GDM1 (cell line): ENCODE measurements at regions not wholly inside any gene's neighbourhood (a gene's known extent, or its start where the extent isn't known, plus 50 kb on each side); places are given as distances from the start of the nearest gene placed in this dataset.
"Not testable (repeated sequence)": the region's sequence is repeated elsewhere in the genome, so short reads cannot be mapped to it uniquely, and the experiment has no call there.

Source experiments
- DNase-seq: peaks from one replicate; lab custom pipeline; 2025; lab: John Stamatoyannopoulos, UW

DNA sequence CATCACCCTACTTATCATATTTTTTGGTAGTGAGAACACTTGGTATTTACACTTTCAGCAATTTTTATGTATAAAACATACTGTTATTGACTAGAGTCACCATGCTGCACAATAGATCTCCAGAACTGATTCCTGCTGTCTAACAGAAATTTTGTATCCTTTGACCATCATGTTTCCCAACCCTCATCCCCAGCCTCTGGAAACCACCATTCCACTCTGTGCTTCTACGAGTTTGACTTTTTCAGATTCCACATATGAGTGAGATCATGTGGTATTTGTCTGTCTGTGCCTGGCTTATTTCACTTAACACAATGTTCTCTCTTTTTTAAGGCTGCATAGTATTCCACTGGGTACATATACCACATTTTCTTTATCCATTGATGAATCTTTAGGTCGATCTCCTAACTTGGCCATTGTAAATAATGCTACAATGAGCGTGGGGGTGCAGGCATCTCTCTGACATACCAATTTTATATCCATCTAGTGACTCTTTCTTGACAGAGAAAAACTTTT is 115.9 kb upstream of the RUNX1 start:
- DNase-seq: no peak

DNA sequence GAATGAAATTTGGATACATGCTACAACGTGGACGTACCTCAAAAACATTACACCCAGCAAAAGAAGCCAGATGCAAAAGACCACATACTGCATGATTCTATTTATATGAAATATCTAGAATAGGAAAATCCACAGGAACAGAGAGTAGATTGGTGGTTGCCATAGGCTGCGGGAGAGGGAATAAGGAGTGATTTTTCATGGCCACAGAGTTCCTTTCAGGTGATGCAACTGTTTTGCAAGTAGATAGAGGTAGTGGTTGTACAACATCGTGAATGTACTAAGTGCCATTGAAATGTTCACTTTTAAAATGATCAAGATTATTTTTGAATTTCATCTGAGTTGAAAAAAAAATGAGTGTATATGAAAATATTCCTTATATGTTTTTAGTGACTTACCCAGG is 115.3 kb upstream of the RUNX1 start:
- DNase-seq: no peak

GRCh38 chr21:35163411-35163810 is 114.3 kb upstream of the RUNX1 start:
- no peak for DNase-seq

GRCh38 chr21:35162831-35163230 is 113.7 kb upstream of the RUNX1 start:
- DNase-seq: no peak

GRCh38 chr21:35159881-35160280 is 110.8 kb upstream of the RUNX1 start:
- DNase-seq: no peak

DNA sequence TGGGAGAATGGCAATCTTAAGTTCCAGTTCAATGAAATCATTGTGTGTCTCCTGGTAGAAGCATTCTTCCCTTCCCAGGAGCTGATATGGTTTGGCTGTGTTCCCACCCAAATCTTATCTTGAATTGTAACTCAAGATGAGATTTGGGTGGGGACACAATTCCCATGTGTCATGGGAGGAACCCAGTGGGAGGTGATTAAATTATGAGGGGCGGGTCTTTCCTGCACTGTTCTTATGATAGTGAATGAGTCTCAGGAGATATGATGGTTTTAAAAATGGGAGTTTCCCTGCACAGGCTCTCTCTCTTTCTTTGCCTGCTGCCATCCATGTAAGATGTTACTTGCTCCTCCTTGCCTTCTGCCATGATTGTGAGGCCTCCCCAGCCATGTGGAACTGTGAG is 108.3 kb upstream of the RUNX1 start:
- DNase-seq: not testable (repeated sequence)

DNA sequence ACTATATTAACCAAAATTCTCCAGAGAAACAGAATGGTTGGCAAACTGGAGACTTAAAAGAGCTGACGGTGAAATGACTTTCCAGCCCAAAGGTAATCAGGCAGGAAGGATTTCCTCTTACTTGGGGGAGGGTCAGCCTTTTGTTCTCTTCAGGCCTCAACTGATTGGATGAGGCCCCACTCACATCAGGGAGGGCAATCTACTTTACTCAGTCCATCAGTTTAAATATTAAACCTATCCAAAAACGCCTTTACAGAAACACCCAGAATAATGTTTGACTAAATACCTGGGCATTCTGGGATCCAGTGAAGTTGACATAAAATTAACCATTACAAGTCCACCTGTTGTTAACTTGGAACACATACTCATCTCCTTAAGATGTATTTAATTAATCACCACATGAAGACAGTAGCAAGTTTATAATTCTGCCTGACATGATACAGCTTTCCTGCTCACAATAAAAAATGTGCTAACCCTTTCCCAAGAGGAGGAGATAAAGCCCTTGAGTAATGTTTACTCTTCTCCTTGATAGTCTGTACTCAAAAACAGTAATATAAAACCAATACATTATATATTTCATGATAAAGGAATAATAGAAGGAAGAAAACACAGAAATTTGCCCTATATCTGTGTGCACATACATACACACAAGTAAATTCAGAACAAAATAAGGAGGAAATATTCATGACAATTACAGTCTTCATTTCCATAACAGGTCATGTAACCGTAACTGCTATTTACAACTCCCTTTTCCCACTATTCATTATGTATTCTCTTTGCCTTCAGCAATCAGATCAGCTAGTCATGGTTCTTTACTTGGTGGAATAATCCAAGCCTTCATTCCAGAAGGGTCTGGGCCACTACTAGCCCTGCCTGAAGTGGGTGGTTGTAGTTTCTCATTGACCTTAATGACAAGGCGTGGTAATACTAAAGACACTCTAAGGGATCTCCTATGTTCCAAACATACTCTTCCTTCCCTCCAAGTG is 107.5 kb upstream of the RUNX1 start:
- no peak for DNase-seq

DNA sequence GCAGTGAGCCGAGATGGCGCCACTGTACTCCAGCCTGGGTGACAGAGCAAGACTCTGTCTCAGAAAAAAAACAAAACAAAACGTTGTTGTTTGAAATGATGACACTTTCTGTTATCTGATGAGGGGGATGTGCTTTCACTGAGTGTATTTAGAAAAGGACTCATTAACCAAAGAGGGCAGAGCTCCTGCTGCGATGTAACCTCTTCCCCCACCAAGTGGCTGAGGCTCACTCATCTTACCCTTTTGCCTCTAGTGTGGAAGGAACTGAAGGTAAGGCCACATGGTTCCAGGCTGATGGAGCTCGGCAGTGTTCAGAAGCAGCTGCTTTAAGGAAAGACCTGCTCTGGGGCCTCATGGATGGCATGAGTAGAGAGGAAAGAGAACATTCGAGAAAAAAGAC is 105.7 kb upstream of the RUNX1 start:
- no peak for DNase-seq

DNA sequence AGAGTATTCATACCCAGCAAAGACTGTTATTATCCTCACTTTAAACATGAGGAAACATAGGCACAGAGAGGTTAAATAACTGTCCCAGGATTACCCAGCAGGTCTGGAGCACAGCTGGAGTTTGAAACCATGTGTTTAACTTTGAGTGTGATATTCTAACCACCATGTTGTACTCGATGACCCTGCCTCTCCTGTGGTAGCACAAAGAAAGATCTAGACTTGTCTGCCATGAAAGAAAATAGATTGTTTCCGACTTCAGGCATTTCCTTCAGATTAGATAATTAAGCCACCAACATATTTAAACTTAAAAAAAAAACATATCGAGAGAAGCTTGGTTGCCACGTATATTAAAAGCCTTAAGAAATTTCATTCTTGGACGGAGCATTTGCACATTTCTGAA is 104.6 kb upstream of the RUNX1 start:
- no peak for DNase-seq

- DNase-seq: no peak
Observed at GRCh38 chr21:35150562-35151226, 101.6 kb upstream of the RUNX1 start.

DNA sequence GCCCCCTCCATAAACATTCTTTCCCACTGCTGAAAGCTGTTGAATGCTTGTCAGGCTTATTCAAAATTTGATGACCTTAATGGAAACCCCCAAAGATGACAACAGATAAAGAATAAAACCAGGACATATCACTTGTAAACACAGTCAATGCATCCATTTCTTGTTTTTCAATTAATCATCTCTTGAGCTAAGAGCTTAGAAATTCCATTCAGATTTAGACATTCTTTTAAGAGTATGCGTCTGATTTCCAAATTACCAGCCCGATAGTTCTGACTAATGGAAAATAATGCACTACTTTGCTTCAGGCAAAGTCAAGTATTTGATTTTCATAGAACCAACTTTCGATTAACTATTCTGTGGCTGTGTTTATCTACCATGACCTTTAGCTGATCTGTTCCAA is 100.6 kb upstream of the RUNX1 start:
- DNase-seq: no peak

GRCh38 chr21:35147439-35147838 is 98.3 kb upstream of the RUNX1 start:
- DNase-seq: no peak

DNA sequence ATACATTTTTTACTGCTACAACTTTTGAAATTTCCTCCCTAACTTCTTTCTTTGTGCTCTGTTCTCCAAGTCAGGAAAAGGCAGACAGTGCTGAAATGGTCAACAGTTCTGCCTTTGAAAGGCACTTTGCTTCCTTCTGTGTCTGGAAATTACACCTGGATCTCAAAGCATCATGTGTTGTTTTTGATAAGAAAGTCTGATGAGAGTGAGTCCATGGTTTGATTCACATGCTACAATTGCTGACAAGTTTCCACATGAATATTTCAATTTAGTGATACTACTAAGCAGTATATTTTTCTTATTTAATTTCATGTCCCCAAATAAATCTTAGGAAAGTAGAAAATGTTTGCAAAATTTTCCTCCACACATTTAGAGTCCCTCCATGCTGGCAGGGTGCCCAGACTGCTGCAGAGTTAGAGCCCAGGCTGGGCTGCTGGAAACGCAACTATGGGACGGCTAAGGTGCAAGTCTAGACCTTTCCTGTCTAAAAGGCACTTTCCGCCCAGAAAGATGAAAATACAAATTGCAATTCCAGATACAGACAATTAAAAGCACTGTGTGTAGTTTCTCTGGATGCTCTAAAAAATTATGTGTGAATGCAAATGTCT is 96.6 kb upstream of the RUNX1 start:
- DNase-seq: no peak

DNA sequence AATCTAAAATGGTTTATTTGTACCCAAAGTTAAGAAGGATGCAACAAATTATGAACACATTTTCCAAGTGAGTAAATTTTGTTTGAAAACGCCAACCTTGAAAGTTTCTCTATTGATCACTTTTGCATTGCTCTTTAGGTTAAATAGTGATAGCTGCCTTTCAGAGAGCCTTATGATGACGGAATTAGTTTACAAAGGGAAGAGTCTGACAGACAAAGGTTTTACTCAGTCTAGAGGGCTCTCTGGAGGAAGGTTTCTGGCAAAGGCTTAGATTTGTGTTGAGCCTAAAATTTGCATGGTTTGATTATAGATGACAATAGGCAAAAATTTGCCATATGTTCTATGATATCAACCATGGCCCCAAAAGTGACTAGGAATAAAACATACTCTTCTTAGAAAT is 95.9 kb upstream of the RUNX1 start:
- DNase-seq: no peak

DNA sequence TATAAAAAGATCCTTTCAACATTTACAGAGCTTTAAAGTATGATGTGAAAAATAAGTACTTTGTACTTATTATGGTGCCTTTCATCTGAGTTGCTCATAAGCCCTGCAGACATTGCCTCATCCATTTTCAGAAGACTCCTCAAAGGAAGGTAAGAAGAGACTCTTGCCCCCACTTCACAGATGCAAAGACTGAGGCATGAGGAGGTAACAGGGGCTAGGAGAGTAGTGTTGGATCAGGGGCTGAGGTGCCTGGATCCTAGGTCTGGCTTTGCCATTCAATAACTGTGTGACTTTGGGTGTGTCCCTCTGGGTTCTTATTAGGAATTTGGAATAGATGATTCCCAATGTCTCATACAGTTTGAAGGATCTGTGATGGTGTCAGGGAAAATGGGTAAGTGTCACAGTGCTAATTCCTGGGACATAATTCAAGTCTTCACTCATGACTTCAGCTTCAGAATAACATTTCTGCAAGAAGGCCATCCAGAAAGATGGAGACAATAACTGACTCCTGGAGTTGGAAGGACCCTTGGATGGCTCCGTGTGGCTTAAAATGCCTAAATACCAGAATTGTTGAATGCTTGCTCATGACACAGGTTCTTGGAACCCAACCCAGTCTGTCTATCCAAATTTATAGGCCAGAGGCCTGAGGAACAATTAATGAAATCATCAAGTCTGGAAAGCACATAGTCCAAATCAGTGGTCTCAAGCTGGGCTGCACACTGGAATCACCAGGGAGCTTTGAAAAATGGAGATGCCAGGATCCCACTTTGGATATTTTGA is 93.1 kb upstream of the RUNX1 start:
- DNase-seq: no peak

GRCh38 chr21:35139382-35139715 is 90.2 kb upstream of the RUNX1 start:
- no peak for DNase-seq

DNA sequence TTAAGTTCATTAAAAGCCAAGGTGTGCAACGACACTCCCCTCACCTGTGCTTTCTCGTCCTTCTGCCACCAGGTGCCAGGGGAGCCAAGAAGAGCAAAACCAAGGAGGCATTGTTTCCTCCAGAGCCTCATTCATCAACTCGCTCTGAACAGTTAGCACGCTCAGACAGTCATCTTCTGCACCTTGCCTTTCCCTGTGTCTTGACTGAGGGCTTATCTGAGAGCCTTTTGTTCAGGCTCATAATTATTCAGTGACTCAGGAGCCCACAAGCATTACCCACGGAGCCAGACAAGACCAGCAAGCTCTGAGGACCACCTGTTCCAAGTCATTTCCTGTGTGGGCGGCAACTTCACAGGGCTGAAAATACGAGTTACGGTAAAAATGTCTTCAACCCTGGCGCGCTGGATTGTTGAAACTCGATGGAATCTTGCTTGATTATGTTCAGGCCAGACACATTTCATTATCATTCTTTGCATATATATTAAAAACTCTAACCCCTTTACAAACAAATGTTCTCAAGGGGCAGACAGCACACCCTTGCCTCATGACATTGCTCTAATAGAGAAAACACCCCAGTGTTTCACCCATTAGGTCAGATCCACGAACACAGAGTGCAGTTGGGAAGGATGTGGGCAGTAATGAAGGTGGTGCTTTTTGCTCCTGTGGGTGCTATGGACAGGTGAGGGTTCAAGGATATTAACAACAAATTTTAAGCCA is 89.7 kb upstream of the RUNX1 start:
- DNase-seq: peak; percentile 12

DNA sequence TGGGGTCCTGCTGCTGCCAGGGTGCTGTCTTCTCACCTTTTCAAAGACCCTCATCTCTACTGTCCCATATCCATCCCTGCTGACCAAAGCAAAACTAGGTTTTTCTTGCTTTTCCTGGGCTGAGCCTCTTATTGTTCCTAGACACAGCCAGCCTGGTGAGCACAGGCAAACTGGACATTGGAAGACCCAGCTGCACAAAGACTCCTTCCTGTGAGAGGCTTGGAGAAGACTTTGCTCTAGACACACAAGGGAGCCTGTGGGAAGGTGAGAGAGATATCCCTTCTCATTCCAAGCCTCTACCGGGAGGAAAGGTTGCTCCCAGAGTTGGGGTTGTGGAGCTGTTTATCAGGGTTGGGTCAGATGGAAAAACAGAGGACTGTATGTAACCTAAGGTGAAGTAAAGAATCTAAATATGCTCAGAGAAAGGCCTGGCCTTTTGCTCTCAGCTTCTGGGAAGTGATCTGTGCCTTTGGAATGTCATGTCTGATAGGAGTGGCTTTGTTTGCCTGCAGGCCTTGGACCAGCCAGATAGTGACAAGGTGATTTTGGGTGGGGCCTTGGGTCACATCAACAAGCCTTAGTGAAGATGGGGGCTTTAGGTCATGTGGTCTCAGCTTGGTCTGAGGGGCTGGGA is 87.6 kb upstream of the RUNX1 start:
- DNase-seq: no peak

DNA sequence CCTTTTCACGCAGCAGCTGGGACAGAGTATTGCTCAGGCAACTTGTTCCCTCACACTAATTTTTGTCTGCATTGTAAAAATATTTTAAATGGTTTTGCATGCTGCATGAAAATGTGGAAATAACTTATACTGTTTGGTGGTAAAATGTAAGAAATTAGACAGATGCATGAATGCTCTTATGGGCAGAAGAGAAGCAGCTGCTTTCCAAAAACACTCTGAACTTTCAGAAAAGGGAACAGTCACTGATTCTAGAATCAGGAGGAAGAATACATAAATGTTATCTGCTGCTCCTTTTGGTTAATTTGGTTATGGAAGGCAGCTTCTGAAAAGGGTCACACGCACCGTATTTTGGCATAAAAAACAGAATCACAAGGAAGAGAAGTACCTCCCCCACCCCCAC is 87.0 kb upstream of the RUNX1 start:
- DNase-seq: no peak

DNA sequence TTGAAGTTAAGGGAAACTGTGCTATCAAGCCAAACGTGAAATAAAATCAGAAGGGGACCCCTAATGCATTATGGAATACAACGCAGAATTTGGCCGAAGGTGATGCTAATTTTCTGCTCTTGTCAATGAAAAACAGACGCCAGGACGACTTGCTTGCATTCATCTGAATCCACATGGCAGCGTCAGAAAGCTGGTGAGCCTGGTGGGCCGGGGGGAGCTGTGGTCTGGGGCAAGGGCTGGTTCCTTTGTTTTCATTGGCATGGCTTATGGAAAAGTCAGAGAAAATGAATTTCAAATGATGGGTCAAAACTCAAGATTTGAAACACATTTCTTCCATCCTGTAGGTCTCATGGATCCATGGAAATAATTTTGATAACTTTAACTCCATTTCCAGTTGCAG is 86.4 kb upstream of the RUNX1 start:
- DNase-seq: no peak

- no peak for DNase-seq
Observed at GRCh38 chr21:35134309-35134708, 85.2 kb upstream of the RUNX1 start.
